Inflammatory macrophage (primary cell): ENCODE measurements at regions not wholly inside any gene's neighbourhood (a gene's known extent, or its start where the extent isn't known, plus 50 kb on each side); places are given as distances from the start of the nearest gene placed in this dataset.

Experiments
- DNase-seq, 2 donors: peaks; one replicate each; pipeline ENCODE4 v3.0.0-alpha.2; 2020 to 2022

GRCh38 chr3:181056136-181056732 lies 66.7 kb upstream of the DNAJC19 start:
- DNase-seq, result no peak

- no peak for DNase-seq
These were observed 65.0 kb upstream of the DNAJC19 start for GRCh38 chr3:181054538-181054937.

GRCh38 chr3:181052256-181052655 lies 62.7 kb upstream of the DNAJC19 start:
- DNase-seq, result no peak

- DNase-seq, result no peak
These were observed 61.2 kb upstream of the DNAJC19 start for GRCh38 chr3:181050738-181051137.

- no peak for DNase-seq
These were observed 50.5 kb upstream of the DNAJC19 start for GRCh38 chr3:181040030-181040429.
